ENCODE measurements at regions not wholly inside any gene's neighbourhood (a gene's known extent, or its start where the extent isn't known, plus 50 kb on each side); places are given as distances from the start of the nearest gene placed in this dataset.

GRCh38 chr10:106011250-106011649 is 1153.3 kb downstream of the SORCS1 start (continued):
- TF ChIP-seq ZNF462 (CRISPR knock-in tag; IDR thresholded peaks at IDR 0.05) (no peak), EZH2 (IDR thresholded peaks at IDR 0.05; ENCODE audit: low read depth, unreplicated experiment) (no peak), STAT1 (IDR thresholded peaks at IDR 0.05; ENCODE audit: unreplicated experiment) (no peak), ETS1 (IDR thresholded peaks at IDR 0.05) (no peak)

- H3K27me3 ChIP-seq (ENCODE audit: insufficient read depth) = no peaks in the 10 kb centered on the region
- no peak for ATAC-seq
- no peaks in the 10 kb centered on the region for H3K9me2 ChIP-seq (ENCODE audit: insufficient read depth)
- H4K20me1 ChIP-seq (replicated peaks; ENCODE audit: insufficient read depth) = no peaks in the 10 kb centered on the region
- no peaks in the 10 kb centered on the region for H3K4me1 Mint-ChIP-seq
- no peaks in the 10 kb centered on the region for H3K36me3 Mint-ChIP-seq (ENCODE audit: low read depth)
- H3K79me2 ChIP-seq (replicated peaks; ENCODE audit: insufficient read depth) = no peaks in the 10 kb centered on the region
- no peaks in the 10 kb centered on the region for H3K36me3 ChIP-seq (ENCODE audit: insufficient read depth)
- H3K4me1 ChIP-seq (ENCODE audit: insufficient read depth) = no peaks in the 10 kb centered on the region
- H3K27ac Mint-ChIP-seq = no peak overlapping the region
- H3F3A ChIP-seq (replicated peaks; ENCODE audit: low read depth) = no peaks in the 10 kb centered on the region
- no peak overlapping the region for H3K4me3 ChIP-seq
- H3K27ac ChIP-seq (ENCODE audit: low read depth) = no peak overlapping the region
- no peak overlapping the region for H3K4me2 ChIP-seq
- no peak overlapping the region for H3K4me3 Mint-ChIP-seq
- no peak overlapping the region for H2AFZ ChIP-seq
- H3K27me3 Mint-ChIP-seq (ENCODE audit: insufficient read depth, low read depth, poor library complexity) = peaks cover 2% of the 10 kb centered on the region
- H3K9me3 Mint-ChIP-seq = no peaks in the 10 kb centered on the region
- DNase-seq (ENCODE audit: low spot score) = no peak
- TF ChIP-seq ZNF331 (CRISPR knock-in tag; IDR thresholded peaks at IDR 0.05; ENCODE audit: low read depth) = no peak
- TF ChIP-seq NANOG (IDR thresholded peaks at IDR 0.05; ENCODE audit: borderline replicate concordance) = no peak
- TF ChIP-seq POLR2AphosphoS5 (IDR thresholded peaks at IDR 0.05; ENCODE audit: low read depth) = no peak
- no peak for TF ChIP-seq CREB1 (CRISPR knock-in tag; IDR thresholded peaks at IDR 0.05; ENCODE audit: low read depth)
- no peak for TF ChIP-seq REST (IDR thresholded peaks at IDR 0.05; ENCODE audit: unreplicated experiment)
- no peak for TF ChIP-seq ETS1 (IDR thresholded peaks at IDR 0.05)
- no peak for TF ChIP-seq EZH2phosphoT487 (IDR thresholded peaks at IDR 0.05; ENCODE audit: unreplicated experiment)
Observed at GRCh38 chr10:106000721-106001120, 1163.8 kb downstream of the SORCS1 start.

Data from GM23338 (cell line).